Activated CD4-positive, alpha-beta T cell treated with anti-CD3 and anti-CD28 coated beads for 4 hours (primary cell): ENCODE measurements at regions not wholly inside any gene's neighbourhood (a gene's known extent, or its start where the extent isn't known, plus 50 kb on each side); places are given as distances from the start of the nearest gene placed in this dataset.

ENCODE experiments used
- DNase-seq, 2 donors: peaks; one replicate each; pipeline ENCODE4 v3.0.0-alpha.2; 2020

DNA sequence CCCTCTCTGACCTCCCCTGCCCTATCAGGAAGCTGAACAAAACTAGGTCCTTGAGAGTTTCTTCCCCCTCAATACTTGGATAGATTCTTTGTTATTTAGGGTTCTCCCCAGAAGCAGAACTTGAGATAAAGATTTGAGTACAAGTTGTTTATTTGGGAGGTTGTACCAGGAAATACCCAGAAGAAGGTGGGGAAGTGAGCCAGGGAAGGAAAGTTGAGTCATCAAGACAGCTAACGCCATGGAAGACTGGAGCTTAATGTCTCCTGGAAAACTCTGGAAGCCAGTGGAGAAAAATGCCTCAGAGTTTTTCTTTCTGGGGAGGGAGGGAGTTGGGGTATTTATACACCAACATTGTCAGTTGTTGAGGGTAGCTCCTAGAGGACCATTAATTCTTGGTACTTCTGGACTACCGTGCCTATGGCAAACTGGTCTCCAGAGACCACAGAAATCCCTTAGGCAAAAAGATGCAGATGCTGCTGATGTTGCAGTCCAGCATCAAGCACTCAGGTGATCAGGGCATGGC lies 102.6 kb upstream of the ZFP64 start:
- no peak for DNase-seq

DNA sequence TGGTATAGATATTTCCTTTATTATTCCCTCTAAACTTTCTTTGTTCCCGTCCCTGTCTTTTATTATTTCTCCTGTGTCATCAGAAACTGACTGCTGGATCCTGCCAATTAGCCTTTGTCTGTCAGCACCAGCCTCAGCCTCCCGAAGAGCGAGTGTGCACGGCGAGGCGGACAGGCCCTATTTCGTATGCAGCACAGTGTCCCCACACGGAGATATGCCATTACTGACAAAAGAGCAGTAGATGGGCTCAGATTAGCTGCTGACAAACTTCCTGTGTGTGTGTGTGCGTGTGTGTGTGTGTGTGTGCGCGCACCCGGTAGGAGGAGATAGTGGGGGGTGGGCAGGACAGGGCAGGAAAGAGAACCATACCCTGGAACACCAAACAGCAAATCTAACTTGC lies 99.5 kb upstream of the ZFP64 start:
- no peak for DNase-seq

DNA sequence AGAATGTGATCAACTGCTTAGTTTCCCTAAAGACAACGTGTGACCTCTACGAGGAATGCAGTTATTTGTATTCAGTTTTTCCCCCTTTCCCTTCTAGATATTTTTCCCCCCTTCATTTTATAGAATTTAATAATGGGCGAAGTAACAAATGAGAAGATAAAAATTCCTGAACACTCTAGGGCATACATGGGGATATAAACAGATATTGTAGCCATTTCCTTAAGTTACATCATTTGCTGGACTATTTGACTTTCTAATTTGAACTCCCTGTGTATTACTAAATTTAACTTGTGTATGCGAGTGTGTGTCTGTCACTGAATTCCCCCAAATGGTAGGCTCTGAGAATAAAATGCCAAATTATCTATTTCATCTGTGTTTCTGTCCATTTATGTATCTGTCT lies 99.0 kb upstream of the ZFP64 start:
- no peak for DNase-seq

DNA sequence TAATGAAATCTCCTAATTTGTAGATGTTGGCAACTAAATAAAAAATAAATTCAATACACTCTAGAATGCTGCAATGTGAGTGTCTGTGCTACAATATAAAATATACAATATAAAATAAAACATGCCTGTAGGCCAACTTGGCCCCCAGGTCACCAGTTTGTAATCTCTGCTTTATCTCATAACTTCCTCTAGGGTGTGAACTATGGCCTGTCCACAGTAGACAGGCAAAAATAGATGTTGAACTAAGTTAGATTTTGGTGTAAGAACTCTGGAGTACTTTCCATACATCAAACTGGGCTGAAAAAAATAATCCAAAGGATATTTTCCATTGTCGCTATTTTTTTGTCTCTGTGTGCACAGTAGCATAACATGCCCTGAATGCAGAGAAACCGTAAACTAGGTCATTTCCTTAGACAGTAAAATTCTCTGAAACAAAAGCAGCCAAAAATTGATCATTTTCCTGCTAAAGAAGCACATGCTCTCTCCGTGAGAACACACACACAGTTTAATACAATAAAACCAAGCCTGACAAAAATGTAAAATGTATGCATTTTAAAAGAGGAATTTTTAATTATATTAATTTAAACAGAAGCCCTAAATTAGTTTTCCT lies 98.5 kb upstream of the ZFP64 start:
- no peak for DNase-seq

GRCh38 chr20:52280407-52280806 lies 88.8 kb upstream of the ZFP64 start:
- DNase-seq, result no peak

DNA sequence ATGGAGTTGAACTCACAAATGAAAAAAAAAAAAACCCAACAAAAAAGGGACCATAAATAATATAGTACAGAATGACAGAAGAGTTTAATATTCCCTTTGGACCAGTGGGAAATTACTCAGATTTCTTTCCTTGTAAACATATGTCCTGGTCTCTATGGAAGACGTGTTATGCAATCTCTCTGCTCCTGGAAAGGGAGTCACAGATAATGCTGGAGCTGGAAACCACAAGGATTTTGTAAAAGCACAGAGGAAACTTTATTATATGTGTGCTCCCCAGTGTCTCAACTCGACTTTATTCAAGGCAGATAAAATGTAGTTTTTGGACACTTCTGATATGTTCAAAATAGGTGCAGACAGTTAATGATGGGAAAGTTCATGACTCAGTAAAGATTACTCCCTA lies 88.1 kb upstream of the ZFP64 start:
- DNase-seq, result no peak

DNA sequence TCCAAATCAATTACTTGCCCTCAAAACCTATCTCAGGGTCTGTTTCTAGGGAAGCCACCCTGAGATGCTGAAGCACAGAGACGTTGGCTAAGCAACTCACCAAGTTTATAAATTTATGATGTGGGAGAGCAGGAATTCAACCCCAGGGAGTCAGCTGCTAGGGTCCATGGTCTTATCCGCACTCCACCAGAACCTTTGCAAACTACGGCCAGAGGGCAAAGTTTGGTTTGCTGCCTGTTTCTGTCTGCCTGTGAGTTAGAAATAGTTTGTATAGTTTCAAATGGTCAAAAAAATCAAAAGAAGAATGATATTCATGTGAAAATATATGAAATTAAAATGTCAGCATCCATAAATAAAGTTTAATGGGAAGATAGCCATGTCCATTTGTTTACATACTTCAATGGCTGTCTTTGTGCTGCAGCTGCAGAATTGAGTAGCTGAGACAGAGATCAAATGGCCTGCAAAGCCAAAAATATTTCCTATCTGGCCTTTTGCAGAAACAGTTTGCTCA lies 83.7 kb upstream of the ZFP64 start:
- DNase-seq, result no peak

DNA sequence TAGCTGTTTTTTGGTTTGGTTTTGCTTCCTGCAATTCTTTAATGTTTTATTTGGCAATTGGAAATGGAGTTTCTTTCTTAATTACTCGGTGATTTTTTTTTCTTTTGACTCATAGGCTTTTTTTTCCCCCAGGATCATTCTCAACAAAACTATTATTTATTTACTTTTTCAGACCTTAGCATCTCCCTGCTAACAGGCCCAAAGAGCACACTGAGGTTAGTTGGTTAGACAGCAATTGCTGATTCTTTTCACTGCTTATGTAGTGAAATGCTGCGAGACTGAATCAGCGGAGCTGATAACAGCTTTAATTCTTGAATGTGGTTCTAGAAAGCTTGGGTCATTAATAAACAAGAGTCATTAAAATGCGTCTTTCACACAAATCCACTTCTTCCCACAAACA lies 79.1 kb upstream of the ZFP64 start:
- no peak for DNase-seq

GRCh38 chr20:52270001-52270606 lies 78.5 kb upstream of the ZFP64 start:
- no peak for DNase-seq

GRCh38 chr20:52269321-52269720 lies 77.7 kb upstream of the ZFP64 start:
- no peak for DNase-seq

GRCh38 chr20:52268184-52268749 lies 76.7 kb upstream of the ZFP64 start:
- DNase-seq, result no peak

- no peak for DNase-seq
Measured at GRCh38 chr20:52267418-52267817, 75.8 kb upstream of the ZFP64 start.

- no peak for DNase-seq
Measured at GRCh38 chr20:52263757-52264156, 72.2 kb upstream of the ZFP64 start.

- DNase-seq, result no peak
Measured at GRCh38 chr20:52261792-52262191, 70.2 kb upstream of the ZFP64 start.

DNA sequence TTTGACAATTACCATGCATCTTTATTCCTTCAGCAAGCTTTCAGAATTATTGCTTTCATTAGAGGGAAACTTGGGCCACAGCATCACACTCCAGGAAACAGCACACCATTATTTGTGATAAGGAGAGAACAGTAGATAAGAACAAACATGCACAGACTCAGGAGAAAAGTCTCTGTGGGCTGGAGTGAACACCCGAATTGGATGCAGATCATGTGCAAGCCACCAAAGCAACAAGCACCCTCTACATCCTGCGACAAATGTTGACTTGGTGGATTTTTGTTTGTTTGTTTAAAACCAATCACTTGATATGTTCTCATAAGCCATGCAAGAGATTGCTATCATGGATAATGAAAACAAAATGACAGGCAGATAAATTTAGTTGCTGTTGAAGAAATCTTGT lies 67.7 kb upstream of the ZFP64 start:
- DNase-seq, result no peak

GRCh38 chr20:52256454-52256853 lies 64.9 kb upstream of the ZFP64 start:
- DNase-seq, result no peak

- DNase-seq, result no peak
Measured at GRCh38 chr20:52252664-52253063, 61.1 kb upstream of the ZFP64 start.

DNA sequence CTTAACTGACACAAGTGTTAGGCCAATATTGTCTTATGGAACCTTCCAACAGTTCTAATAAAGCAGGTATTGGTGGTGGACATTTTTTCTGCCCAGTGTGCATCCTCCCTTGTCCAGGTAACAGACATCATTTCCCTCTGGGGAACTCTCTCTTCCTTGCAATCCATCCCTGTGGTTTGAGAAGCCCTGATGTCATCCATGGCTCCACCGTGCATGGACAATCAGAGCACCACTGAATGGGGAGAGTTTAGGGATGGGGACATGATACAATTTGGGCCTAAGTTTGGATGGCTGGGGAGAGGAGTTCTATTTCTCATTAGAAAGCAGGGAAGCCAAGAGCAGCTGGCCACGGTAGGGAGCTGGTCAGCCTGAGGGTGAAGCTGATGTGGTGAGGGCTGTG lies 60.2 kb upstream of the ZFP64 start:
- DNase-seq, result no peak

GRCh38 chr20:52251136-52251700 lies 59.6 kb upstream of the ZFP64 start:
- no peak for DNase-seq

DNA sequence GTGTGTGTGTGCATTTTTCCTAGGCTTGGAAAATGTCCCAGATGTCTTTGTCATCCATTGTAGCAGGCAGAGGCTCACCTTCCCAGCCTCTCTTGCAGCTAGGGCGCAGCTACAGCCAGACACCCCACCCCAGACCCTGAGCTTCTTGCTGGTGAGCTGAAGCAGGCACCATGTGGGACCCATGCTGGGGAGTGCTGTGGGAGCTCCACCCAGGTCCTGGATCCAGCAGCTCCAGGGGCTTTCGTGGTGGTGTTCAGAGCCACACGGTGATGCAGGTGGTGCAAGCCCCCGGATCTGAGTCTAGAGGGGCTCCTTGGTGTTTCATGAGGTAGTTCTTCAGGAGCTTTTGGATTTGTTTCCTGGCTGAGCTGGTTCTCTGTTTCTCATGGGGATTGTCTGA lies 56.0 kb upstream of the ZFP64 start:
- DNase-seq, result no peak

DNA sequence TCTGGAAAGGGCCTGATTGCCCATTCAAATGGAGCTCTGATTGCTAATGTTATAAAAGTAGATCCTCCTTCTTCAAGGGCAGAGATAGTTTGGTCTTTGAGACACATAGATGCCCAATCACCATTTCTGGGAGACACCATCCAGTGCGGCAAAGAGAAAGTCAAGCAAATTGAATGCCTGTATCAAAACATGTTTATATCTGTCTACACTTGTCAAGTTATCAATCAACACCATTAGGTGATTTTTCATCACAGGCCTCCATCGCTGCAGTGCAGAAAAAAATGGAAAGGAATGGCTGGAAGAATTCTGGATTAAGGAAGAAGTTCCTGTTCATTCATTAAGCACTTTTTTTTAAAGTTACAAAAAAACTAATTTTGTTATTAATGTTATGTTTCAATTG lies 54.8 kb upstream of the ZFP64 start:
- no peak for DNase-seq

GRCh38 chr20:52244702-52245101 lies 53.1 kb upstream of the ZFP64 start:
- DNase-seq, result no peak

- no peak for DNase-seq
Measured at GRCh38 chr20:52242237-52243230, 51.0 kb upstream of the ZFP64 start.
